DMS153 (cell line): ENCODE measurements at regions not wholly inside any gene's neighbourhood (a gene's known extent, or its start where the extent isn't known, plus 50 kb on each side); places are given as distances from the start of the nearest gene placed in this dataset.
"Not testable (repeated sequence)": the region's sequence is repeated elsewhere in the genome, so short reads cannot be mapped to it uniquely, and the experiment has no call there.

Experiments used
- DNase-seq: peaks from one replicate; lab custom pipeline; 2025; lab: John Stamatoyannopoulos, UW

DNA sequence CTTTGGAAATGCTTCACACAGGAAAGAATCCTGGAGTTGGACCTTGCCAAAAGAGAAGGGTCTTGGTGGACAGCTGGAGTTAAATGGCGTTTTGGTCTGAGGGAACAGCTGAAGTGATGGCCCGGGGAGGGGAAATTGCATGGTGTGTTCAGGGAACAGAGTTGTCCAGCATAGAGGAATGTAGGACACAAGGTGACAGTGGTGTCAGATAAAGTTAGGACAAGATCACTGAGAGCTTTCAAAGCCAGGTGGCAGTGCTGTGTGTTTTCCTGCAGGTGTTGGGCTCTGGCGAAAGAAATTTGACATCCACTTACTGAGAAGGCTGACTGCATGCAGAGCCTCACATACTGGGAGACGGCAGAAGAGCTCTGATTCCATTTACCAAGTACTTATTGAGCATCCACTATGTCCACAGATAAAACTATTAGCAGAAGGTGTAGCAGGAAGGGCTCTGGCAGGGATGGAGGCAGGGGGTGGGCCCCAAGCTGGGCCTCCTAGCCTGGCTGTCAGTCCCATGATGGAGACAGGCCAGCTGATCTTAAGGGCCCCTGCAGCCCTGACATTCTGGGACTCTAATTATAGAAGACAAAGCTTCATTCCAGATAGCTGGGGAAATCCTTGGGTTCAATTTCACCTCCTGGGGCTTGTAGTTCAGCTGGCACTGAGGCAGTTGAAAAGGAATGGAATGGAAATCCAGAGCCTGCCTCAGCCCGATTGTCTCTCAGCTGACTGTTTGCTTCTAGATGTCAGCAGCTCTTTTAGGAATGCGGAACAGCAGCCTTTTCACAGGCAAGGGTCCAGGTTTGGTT is 150.2 kb upstream of the MAMLD1 start:
- DNase-seq, result no peak

DNA sequence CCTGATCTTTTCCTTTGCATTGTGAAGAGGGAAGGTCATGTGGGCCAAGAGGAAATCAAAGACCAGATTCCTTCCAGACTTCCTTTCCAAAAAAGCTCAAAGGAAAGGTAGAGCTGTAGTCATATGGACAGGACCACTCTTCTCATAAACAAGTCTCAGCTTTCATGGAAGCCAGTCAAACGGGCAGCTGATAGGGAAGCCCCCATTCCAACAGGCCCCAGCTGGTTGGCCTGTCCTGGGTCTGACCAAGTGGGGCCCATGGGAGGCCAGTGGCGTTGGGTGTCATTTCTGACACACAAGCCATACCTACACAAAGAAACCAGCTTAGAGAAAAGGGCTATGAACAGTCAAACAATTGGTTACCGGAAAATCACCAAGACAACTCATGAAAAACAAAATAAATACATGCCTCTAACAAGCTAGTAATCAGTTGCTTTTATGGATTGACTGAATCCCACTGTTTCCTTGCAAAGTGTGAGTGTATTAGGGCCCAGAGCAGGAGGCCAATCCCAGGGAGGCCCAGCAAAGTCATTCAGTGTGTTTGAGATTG is 149.6 kb upstream of the MAMLD1 start:
- no peak for DNase-seq

DNA sequence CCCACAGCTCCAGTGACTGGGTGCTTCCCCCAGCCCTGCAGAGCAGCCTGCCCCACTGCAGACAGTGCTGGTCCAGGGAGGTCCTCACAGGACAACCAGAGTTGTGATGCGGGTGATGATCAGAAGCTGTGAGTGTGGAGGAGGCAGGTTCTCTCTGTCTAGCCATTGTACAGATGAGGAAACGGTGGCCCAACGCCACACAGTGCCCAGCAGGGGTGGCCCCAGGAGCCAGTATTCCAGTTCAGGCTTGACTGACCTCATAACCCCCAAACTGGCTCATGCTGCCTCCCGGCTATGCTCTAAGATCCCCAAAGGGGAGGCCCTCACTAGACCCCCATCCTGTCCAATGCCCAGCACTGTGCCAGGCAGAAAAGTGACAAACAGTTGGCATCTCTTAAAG is 147.1 kb upstream of the MAMLD1 start:
- not testable (repeated sequence) for DNase-seq

DNA sequence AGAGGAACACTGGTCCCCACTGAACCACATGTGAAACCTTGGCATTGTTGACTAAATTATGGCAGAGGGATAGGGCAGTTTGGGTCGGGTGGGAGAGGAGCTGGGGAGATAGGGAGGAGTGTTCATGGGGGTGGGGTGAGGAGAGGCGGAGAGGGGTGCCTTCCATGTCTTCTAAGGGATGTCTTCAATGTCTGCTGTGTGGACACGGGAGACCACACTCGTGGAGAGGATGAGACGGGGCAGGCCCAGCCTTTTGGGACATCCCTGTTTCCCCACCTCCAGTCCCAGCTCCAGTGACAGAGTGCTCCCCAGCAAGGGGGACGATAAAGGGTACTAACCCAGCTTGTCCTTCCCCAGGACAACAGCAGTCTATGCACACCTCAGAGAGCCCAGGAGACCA is 146.4 kb upstream of the MAMLD1 start:
- no peak for DNase-seq

DNA sequence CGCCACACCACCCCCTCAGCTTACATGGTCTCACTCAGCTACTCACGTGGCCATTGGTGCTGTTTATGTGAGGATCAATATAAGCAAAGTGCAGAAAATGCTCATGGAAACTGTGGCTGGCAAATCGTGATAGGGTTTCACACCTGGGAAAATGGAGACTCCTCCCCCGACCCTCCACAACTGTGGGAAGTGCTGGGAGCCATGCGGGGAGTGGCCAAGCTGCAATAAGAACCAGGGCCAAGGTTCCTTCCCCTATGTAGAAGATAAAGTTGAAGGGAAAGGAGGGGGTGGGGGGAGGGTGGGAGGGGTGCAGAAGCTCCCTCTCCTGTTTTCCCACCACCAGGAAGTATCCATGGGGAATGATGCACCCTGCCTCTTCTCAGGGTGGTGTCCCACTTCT is 145.5 kb upstream of the MAMLD1 start:
- DNase-seq, result no peak

DNA sequence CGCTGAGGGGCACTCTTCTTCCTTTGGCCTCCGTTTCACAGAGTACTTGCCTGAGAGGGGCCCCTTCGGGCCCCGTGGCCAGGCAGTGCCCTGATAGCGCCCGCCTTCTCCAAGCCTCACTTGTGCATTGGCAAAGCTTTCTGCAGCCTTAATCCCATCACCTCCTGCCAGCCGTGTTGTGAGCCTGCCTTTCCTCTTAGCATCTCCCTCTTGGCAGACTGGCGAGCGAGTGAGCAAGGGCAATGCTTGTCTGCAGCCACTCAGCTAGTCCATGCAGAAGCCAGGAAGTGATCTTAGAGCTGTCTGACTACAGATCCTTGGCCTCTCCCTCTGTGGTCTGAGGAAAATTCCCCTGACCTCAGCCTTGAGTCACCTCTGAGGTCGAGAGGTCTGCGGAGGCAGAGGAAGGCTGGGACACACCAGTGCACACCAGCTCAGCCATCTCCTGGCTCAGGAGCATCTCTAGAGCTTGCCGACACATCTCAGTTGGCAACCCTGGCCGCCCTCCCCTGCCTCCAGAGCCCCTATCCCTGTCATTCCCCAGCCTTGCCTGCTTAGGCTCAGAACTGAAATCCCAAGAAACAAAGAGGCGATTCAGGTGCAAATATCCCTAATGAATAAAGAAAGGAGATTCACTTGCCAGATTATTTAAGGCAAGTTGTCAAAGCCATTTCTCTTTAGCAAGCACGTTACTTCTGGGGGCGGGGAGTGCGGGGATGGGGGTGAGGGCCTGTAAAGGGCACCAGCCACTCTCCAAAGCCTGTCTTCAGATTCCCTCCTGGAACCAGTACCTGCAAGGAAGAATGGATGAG is 143.5 kb upstream of the MAMLD1 start:
- DNase-seq, result no peak

DNA sequence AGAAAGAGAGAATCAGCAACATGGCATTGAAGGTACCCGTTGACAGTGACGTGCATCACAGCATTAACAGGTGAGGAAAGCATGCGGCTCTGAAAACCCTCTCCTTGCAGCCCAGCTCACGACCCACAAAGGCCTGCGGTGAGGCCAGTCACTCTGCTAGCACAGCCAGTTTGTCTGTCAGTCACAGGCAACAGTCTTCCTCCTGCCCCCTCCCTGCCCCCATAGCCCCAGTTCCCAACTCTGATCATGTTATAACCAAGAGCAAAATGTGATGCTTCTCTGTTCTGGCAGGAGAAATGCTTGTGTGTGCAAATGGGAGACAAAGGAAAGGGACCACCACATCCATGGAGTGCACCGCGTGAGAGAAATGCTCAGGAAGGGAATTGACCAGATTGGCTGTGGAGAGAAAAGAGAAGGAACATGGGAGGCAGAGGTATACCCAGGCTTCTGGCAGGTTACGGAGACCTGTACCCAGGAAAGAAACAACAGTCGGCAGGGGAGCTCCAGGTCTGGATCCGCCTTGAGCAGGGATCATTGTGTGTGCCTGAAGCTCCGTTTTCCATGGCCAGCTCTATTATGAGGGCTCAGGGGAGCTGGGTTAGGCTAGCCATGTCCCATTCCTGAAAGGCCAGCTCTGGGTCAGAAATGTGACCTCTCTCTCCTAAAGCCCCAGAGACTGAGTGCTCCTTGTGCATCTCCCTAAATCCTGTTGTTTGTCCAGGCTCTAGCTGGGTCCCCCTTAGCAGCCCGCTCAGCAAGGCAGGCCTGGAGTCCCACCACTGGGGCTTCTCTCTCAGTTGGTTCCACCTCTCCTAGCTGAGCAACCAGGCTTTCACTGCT is 139.7 kb upstream of the MAMLD1 start:
- DNase-seq, result no peak

DNA sequence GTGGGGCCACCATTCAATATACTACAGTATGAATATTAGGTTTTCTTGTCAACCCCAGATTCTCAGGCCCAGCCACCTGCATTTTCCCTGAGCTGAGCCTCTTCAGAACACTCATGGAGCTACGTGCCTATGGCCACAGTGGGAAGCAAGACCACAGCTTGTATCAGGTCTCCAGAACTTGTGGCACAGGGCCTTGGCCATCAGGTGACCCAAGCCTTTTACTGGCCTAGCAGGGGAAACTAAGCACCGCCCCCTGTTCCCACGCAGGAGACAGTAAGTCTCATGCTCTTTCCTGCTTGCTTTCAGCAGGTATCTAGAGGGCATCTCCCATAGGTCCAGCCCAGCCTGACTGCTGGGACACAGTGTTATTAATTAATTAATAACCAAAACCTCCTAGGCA is 138.4 kb upstream of the MAMLD1 start:
- DNase-seq, result no peak

DNA sequence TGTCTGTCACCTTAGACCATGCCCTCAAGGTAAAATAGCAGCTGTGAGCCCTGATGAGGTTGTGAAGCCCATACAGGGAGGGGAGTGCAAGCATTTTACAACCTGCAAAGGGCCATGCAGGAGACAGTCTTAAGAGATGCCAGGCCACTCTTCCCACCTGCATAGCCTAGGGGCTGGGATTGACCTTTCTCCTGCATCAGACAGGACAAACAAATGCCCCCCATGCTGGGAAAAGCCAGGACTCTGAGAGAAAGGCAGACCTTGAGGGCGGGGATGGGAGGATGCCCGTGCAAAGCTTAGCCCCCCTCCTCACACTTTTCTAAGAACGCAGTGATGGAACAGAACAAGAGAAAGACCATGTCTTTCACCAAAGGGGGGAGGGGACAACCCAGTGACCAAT is 137.9 kb upstream of the MAMLD1 start:
- no peak for DNase-seq

DNA sequence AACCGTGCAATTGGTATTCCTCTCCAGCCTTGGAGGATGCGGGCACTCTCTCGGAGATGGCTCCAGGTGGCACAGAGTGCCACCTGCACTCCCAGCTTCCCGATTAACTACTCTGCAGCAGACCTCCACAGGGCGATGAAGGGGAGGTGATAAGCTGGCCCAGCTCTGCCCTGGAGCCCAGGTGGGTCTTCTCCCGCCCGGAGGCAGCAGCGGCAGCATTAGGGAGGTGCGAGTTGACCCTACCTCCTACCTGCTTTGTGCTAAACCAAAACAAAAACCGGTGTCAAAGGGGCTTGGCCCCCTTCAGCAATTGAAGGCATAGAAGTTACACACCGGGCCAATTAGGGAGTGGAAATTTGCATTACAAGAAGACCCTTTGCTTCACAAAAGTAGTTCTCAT is 137.4 kb upstream of the MAMLD1 start:
- DNase-seq, result no peak

DNA sequence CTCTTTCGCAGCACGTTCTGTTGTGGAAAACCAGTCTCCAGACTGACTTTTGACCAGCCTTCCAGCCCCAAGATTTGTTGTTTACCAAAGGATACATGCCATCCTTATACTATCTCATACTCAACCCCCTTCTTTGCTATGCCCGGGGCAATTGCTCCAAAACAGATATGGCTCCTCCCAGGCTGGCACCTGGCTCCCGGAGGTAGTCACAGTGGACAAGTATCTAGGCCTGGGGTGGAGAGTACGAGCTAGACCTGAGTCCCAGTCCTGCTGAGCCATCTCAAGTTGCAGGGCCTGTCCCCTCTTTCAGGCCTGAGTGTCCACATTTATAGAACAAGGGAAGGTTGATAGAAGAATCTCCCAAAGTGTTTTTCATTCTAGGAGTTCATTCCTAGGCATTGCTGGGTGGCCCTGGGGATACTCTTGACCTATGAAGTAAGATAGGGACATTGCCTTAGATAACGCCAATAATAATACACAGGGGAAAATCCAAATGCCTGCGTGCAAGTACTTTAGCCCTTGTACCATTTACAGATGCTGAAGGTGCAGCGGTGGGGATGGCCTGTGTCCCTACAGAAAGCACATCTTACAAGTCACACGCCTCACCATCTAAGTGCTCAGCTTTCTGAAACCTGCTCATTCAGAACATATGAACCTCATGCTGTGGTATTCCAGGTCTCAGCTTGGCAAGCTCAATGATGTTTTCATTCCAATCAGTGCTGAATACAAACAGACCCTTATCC is 136.7 kb upstream of the MAMLD1 start:
- no peak for DNase-seq

DNA sequence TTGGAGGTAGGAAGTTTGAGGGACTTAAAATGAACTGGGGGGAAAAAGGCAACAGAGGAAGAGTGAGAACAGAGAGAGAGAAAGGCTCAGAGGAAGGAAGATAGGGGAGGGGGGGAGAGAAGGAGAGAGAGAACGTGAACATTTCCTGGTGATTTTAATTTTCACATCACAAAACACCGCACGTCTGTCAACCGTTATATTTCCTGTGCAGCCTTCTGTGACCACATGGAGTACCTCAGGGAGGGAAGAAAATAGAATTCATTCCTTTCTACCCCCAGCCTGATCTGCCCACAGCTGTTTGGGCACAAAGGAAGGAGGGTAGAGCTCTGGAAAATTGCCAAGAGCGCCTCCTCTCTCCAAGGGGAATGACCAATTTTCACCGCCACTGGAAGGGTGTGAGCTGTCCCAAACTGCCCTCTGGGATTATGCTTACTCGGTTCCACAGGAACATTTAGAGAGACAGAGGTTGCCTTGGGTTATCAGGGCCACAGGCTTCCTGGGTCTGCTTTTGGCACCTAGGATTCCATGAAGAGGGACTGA is 135.7 kb upstream of the MAMLD1 start:
- no peak for DNase-seq

DNA sequence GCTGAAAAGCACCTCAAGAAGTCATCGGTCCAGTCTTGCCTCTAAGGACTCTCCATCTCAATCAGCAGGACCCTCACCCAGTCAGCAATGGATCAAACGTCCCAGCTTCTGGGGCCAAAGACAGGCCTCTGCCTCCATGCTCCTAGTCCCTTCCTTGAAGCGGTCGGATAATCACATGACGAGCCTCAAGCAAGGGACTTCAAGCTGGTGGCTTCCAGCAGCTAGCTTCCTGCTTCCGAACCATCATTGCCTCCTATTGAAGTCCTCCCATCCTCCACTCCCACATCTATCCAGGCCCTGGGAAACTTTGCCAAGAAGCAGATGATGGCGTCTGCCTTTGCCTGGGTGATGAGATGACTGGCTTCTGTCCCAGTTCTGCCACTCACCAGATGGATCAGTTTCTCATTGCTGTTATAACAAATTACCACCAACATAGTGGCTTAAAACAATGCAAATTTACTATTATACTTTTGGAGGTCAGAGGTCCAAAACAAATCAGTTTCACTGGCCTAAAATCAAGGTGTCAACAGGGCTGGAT is 135.2 kb upstream of the MAMLD1 start:
- DNase-seq, result no peak

DNA sequence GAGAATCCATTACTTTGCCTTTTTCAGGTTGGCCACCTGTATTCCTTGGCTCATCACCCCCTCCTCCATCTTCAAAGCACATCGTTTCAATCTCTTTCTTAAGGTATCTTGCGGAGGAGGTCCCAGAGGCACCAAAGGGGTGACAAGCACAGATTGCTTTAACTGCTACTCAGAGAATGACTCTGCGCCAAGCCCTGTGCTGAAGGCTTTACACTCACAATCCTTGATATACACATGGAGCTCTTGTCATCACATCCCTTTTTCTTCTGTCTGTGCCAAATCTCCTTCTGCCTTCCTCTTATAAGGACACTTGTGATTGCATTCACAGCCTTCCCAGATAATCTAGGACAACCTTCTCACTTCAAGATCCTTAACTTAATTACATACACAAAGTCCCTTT is 134.7 kb upstream of the MAMLD1 start:
- no peak for DNase-seq

DNA sequence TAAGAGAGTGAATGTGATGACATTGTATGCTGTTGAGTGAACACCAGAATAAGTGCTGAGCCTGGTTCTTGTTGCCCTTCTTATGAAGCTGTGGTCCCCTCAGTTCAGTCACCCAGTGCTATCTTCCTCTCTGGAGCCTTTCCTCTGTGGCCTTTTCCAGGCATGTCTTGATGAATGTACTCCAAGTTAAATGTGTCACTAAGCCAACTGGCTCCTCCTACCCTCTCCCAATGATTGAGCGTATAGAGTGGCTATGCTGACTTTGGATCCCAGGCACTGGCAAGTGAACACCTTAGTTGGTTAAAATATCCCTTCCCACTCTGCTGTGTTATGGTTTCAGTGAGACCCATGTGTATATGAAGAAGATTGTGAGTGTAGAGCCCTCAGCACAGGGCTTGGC is 134.1 kb upstream of the MAMLD1 start:
- no peak for DNase-seq

DNA sequence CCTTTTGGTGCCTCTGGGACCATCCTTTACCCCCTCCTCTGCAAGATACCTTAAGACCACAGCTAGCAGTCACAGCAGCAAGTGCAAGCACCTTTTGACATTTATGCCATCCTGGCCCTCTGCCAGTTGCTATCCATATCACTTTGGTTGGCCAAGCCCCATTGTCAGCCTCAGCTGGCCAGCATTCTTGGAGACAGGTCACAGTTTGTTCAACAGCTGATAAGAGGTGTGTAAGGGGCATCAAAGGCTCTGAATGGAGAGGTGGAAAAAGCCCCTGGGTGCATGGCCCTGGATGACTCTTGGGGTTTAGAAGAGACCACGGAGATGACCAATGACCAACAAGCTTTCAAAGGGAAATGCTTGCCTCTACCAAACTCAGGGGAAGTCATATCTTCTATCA is 133.6 kb upstream of the MAMLD1 start:
- no peak for DNase-seq

DNA sequence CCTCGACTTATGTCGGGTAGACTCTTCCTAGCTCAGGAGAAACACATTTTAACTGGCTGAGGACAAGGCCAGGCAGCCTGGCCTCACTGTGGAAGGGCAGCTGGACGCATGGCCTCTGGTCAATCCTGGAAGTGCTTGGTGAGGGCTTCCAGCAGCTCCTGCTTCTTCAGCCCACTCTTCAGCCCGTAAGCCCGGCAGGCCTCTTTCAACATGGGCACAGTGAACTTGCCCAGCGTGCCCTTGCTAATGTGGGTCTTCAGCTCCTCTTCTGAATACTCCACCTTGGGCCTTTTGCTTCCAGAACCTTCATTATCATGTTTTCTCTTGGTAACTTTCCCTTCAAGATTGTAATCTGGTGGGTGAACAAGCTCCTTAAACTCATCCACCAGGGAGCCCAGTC is 132.2 kb upstream of the MAMLD1 start:
- not testable (repeated sequence) for DNase-seq

DNA sequence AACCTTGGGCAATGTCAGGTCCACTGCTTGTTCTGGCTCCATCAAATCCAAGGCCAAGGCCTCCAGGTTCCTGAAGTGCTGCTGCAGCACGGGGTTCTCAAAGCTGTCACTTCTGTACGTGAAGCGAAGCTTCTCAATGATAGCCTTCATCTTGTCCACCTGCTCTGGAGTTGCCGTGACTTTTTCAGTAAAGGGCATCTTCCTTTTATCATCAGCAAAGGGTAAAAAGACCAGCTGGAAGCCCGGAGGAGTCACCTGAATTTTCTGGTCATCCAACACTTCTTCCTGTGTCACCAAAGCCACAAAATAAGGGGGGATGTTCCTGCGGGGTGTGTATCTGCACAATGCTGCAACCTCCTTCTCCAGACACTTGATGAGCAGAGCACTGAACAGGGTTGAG is 131.7 kb upstream of the MAMLD1 start:
- not testable (repeated sequence) for DNase-seq

DNA sequence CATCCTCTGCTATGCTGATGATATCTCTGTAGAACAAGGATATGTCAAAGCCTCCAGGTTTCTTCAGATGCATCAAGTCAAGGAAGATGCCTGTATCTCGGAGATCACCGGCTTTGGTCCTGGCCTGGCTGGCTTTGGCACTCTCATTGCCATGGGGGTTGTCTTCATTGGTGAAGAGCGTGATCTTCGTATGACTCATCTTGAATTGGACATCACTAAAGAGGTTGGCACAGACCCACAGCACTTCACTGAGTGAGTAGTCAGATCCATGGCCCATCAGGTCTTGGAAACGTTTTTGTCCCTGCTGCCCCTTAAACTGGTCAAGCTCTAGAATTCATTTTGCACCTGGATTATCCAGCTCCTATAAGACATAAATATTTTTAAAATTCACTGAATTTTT is 130.9 kb upstream of the MAMLD1 start:
- not testable (repeated sequence) for DNase-seq

DNA sequence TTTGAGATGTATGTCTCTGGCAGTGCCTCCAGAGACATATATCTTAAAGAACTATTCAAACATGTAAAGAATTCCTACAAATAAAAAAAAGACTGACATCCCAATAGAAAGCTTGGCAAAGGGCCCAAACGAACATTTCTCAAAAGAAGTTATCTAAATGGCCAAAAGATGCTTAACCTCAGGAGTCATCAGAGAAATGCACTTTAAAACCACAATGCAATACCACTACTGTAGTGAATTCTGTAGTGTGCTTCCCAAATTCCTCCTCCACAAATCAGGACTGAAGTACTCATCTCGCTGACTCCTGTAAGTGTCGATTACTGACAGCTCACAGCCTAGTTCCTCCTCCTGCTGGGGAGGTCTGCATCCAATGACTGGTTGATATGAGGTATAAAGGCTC is 129.0 kb upstream of the MAMLD1 start:
- DNase-seq, result no peak

DNA sequence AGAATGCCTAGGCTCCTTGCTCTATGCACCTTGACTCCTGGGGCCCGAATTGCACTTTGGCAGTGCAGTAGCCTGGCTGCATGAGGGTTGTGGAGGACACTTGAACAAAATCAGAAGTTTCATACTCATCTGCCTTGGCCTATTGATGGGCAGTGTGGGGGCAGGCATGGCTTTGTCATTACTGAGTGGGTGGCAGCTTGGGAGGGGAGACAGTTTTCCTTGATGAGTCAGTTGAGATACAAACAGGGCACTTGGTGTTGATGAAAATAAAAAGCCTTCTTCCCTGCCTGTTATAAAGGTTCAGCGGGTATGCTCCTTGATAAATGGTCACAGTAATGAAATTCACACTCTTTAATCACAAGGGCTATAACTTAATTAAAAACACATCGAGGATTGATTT is 126.8 kb upstream of the MAMLD1 start:
- no peak for DNase-seq
